NCI-H1105 treated with DMSO at 0.1 percent for 48 hours (cell line): ENCODE measurements at regions not wholly inside any gene's neighbourhood (a gene's known extent, or its start where the extent isn't known, plus 50 kb on each side); places are given as distances from the start of the nearest gene placed in this dataset.
A peak's percentile ranks its signal among the peaks of the same experiment; 100 is the strongest.

ENCODE experiments used
- DNase-seq: peaks from one replicate; lab custom pipeline; 2025; lab: John Stamatoyannopoulos, UW

DNA sequence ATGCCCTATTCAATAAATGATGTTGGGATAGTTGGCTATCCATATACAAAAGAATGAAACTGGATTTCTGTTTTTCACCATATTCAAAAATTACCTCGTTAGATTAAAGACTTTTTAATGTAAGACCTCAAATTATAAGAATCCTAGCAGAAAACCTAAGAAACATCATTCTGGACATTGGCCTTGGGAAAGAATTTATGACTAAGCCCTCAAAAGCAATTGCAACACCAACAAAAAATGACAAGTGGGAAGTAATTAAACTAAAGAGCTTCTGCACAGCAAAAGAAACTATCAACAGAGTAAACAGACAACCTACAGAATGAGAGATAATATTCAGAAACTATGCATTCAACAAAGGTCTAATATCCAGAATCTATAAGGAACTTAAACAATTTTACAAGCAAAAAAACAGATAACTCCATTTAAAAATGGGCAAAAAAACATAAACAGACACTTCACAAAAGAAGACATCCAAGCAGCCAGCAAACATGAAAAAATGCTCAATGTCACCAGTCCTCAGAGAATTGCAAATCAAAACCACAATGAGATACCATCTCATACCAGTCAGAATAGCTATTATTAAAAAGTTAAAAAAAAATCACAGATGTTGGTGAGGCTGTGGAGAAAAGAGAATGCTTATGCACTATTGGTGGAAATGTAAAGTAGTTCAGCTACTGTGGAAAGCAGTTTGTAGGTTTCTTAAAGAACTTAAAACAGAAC, 309.8 kb downstream of the AHR start:
- no peak for DNase-seq

DNA sequence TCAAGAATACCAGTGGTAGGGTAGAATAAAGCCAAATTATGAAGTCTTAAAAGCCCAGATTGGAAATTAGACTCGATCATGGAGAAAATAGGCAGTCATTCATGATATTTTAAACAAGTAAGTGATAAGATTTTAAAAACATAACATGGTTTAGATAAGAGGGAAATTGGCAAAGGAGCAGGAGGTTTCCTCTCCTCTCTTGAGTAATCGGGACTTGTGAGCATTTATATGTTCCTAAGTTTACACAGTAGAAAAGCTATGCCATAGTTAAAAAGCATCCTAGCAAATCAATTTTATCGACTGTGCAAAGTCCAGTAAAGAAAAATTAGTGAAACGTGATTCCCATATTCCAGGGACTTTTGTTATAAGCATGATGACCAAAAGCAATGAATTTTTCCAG, 313.2 kb downstream of the AHR start:
- no peak for DNase-seq

DNA sequence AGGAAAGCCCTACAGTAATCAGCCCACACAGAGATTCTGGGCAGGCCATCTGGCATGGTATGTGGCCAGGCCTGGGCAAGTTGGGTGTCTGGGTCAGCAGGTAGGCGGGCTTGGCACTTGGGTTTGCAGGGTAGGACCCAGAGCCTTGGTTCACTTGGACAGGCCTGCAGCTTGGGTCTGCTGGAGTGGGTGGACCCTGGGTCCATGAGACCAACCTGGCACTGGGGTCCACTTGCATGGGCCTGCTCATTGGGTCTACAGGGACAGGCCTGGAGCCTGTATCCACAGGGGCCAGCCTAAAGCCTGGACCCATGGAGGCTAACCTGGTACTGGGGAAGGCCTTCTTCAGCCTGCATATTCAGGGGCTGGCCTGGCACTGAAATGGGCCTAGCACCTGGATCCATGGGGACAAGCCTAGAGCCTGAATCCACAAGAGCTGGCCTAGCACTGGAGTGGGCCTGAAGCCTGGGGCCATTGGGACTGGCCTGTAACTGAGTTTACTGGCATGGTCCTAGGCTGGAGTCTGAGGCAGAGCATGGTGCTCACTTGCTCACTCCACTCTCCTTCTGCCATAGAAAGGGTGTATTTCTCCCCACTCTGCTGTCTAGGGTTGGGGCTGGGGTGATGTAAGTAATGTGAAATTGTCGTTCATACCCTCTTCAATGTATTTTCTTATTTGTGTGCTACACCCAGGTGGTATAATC, 315.0 kb downstream of the AHR start:
- no peak for DNase-seq

DNA sequence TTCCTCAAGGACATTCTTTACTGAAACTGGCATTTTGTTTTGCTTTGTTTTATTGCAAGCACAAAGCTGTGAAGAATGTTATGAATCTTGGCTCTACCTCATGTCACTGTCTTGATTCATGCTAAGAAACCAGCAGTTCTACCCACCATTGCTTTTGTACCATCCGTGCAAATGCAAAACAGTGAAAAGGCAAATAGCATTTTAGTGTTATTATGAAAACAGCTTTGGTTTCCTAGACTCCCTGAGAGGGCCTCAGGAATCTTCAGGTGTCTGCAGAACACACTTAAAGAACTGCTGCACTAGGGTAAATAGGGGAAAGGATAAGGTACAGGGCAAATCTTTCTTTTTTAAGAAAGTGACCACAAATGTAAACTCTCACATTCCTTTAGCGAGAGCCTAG, 318.9 kb downstream of the AHR start:
- DNase-seq = no peak

DNA sequence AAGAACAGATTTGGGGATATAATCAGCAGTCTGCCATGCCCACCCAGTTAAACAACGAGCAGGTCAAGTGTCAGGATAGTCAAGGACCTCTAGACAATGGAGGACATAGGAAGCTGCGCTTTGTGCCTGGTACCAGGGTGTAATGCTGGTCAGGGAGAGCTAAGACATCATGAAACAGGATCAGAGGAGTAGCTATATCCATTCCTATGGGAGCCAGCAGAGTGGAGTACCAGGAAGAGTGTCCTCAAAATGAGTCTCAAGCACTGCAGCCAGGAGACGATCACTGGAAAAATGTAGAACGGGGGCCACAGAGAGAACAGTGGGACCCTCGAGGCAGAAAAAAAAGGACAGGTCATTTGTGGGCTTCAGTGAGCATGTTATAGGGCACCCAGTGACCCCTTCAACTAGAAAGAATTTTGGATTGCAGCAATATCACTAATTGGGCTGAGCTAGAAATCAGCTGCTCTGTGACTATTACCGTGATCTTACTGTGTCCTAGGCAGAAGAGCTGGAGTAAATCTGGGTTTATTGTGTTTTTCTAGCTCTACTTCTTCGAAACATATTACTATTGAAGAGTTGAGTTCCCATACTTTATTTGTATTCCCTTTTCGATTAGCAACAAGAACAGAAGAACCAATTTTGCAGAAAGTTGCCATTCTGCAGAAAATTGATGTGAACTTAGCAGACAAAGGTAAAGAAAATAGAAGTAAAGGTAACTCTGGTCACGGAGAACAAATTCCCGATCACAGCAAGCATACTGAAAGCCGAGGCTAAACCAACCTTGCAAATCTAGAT, 319.6 kb downstream of the AHR start:
- DNase-seq = no peak

DNA sequence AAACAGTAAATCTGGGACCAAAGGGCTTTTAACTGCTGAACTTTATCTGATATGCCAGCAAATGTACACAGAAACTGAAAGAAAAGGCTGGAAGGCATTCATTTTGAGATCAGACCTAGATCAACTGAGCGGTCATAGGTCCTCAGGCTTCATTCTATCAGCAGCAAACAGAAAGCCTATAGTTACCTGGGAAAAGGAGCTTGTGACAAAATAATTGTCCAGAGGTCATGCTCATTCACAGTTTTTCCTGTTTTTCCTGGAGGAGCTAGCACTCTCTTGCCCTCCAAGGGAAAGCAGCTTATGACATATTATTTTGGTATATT, 320.2 kb downstream of the AHR start:
- no peak for DNase-seq

DNA sequence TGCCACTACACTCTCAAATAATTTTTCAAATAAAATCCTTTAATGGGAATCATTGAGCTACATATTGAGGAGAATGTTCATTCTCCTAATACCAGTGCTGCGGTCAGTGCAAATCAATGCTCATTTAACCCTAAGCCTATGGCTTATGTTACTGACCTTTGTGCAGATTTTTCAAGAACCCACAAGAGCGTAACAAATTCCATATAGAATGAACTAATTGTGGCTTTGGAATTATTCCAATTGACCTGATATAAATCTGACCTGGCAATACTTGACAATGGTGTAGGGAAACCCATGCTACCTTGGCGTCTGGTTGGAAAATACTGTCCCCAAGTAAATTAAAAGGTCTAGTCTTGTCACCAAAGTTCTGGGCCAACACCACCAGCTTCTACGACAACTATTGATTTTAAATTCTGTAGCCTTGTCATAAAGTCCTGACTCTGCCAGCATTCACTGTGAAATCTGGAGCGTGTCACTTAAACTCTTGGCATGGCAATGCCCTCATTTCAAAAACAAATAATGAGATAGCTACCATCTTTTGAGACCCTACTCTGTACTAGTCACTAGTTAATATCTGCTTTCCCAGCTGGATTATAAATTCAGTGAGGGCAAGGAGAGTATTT, 320.9 kb downstream of the AHR start:
- peak; percentile 21 for DNase-seq

DNA sequence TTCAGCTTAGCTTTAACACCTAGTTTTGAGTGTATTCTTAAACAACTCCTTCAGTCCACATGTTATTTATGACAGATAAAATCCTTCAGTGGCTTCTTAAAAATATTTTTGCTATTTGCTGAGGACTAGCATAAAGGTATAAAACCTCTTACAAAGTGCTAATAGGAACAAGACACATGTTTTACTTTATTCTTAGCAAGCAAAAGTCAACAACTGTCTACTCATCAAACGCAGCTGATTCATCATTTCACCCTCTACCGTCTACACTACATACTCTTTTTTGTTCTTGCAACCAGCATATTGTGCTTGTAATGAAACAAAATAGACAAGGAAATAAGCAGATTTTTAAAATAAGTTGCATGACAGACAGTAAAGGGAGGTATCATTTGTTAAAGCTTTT, 319.7 kb downstream of the SNX13 start:
- DNase-seq = no peak

DNA sequence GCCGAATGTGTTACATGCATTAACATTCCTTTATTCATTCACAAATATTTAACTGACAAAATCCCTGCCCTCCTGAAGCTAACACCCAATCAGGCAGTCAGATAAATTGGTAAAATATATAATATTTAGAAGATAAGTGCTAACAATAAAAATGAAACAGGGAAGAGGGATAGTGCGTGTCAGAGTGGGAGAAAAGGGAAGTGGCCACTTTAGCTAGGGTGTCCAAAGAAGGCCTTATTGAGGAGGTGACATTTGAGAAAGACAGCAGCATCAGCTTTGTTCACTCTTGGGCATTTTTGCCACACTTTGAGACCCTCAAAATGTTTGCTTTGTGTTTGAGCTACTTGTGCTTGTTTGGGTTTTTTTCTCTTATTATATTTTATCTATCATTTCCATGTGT, 317.8 kb downstream of the SNX13 start:
- no peak for DNase-seq

DNA sequence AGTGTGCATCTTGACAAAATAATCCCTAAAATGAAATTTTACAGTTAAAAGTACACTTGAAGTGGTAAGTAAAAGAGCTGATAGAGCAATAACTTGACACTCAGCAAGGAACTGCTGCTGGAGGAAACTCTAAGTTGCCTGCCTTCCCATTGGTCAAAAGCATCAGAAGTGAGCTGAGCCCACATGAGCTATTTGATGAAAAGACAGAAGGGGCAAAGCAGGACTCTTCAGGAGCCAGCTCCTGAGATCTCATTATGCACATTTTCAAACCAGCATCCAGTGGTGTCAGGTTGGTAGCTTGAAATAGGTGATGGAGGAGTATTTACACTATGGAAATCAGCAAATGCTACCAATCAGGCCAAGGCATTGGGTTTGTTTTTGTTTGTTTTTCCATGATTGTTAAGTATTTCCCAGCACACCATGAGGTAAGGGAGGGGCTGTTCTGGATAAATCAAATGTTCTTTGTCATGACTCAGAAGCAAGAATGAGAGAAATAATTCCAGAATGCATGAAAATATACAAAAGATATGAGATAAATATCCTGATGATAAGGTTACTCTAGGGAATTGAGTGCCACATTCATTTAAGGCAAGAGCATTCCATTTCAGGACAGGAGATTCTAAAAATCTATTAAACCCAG, 316.6 kb downstream of the SNX13 start:
- no peak for DNase-seq

DNA sequence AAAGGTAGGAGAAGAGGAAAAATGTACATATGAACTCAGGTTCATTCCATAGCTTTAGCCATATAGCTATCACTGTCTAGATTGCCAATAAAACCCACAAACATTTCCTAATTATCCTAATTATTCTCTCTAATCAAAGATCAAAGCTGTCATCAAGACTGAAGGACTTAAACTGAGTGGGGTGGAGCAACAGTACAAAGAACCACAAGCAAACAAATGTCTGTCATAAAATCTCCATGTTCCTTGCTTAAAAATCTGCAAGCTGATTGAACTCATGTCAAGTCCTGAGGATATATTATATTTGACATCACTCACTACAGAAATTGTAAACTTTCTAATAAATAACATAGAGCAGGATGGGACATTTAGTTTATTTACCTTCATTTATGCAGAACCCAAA, 315.9 kb downstream of the SNX13 start:
- peak; percentile 48 for DNase-seq

DNA sequence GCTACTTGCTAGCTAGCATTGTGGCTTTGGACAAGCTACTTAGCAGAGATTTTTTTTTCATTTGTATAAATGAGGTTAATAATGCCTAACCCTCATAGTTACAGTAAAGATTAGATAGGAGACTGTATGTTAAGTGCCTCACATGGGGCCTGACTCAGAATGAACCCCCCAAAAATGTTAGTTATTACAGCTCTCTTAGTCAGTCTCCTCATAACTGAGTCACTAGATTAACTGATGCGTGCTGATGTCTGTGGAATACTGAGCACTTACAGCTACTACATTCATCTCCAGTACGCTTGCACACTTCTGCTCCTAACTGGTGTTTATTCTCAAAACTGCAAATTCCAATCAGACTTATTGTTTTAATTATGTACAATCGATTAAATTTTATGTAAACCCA, 315.3 kb downstream of the SNX13 start:
- DNase-seq = no peak

DNA sequence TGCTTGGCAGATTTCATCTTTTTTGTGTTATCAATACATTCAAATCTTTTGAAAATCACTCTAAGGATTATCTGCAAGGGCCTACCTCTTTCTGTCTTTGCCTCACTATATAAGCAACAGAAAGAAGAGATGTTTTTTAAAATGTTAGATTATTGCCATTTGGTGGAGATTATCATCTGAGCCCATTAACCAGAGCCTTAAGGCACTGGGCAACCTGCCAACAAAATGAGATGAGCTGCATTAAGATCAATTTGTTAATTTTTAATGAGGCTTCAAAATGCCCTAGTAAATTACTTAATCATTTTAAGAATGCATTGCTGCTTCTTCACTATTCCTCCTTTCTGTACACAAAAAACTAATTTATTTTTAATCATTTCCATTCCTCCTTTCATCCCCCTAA, 314.1 kb downstream of the SNX13 start:
- peak; percentile 52 for DNase-seq

DNA sequence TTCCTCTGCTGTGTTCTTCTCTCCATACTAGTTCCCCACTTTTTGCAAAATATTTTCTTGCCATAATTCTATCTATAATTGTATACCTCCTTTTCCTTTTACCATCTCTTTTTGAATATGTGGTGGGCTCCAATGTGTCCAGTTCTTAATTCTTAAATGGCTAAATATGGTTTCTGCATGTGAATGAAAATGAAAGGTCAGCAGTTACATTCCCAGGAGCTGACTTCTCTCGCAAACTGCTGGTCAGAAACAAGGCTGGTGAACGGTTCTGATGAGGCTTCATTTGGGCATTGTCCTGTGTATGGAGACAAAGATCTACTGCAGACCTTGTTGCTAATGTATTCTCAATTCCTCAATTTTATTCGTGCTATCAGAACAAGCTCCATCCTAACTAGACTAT, 309.2 kb downstream of the SNX13 start:
- DNase-seq = no peak

DNA sequence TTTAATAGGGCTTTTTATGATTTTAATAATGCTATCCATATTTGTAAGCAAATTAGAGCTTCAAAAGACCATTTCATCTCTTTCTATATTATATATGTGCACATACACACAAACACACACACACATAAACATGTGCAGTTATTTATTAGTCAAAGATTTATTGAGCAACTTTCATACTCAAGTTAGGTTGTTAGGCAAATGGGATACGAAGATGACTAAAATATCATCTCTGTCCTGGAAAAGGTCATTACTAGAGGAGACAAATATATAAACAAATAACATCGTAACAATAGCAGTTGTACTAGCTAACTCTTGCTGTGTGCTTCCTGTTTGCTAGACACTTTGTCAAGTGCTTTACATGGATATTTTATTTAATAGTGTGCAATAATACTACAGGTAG, 307.9 kb downstream of the SNX13 start:
- no peak for DNase-seq

DNA sequence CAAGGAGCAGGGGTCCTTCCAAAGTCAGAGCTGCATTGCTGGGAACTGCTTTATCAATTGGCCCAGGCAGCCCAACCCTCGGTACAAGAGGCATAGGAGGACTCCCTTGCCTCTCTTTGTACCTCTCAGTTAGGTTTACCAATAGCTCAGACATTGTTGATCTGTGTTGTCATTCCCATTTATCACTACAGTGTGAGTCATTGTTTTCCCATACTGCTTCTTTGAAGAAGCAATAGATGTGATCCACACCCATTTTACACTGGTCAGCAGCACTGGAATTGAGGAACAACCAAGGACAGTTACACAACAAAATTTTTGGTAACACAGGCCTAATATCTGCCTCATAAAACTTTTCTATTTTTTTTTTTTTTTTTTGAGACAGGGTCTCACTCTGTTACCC, 307.2 kb downstream of the SNX13 start:
- DNase-seq = no peak

DNA sequence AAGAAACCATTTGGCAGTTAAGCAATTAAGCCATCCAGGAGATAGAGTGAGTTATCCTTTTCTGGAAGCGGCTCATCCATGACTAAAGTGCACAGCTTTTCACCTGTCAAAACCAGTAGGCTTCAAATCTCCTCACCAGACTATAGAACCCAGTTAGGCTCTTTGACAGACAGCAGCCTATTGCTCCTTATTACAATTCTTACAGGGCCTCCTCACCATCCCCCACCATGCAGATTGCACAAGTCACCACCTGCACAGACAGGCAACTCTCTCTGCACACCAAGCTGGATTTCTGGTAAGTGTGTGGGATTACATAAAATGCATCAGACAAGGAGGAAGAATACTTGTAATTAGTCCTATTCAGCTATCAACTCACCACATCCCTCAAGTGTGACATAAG, 301.6 kb downstream of the SNX13 start:
- DNase-seq = peak; percentile 32

DNA sequence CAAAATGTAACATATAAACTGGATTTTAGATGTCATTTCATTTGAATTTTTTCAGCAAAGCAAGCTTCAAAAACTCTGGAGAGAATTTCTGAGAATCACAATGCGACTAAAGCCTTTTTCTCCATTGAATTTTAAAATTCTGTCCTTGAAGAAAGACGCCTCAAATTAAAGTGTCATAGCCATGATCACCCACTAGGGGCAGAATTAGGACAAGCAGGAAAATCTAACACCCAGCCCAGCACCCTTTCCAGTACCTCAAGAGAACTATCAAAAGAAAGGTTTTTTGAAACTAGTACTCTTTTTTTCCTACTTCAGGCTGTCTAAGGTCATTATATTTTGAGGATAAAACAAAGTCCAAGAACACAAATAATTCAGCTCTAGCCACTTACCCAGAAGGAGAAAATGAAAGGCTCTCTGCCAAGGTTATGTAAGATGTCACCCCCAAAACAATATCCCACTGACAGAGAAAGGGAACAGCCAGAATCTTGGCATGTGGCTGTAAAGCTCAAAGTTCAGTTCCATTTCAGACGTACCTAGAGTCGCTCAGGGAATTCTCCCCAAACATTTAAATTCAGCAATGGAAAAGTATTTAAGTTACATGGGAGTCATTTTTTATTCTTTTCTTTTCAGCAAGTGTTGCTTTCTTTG, 299.4 kb downstream of the SNX13 start:
- peak; percentile 13 for DNase-seq

DNA sequence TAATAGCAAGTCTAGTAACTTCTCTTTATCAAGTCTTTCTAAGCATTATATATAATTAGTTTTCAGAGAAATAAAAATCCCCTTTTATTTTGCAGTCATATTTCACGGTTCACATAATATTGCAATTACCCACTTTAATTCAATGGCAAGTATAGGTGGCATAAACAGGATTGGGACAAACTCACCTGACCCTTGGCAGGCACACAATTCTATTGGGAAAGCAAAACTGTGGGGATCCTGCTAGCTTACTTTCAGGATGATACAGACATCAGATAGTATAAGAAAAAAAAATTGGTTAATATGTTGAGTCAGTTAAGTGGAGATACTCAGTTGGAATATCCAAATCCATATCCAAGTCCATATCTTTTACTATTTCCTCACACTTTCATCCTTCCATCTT, 294.8 kb downstream of the SNX13 start:
- no peak for DNase-seq

DNA sequence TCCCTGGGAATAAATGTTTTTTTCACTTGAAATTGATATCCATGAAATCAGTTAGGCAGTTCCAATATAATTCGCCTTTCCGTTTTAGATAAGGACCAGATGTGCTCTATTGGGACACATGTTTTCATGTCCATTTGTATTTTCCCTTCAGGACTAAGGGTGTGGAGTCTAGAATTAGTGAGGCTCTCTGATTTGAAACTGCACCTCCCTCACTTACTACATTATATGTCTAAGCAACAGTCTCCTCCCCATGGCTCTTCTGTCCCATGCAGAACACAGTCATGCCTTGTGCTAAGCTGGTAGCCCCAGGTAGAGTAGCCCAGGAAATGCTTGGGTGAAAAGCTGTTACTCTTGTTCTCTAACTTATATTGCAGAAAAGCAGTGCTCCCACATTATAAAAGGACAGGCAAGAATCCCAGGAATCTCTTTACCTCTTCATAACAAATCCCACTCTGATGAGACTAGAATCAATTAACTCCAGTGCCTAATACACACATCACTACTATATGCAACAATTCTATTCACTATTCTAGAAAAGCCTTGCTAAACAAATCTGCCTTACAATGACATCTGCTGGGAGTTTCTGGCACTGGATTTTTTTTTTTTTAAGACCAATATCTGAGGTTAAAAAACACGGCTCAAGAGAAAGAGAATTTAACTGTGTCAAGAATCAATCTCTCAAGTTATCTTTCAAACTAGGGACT, 293.9 kb downstream of the SNX13 start:
- peak; percentile 22 for DNase-seq

DNA sequence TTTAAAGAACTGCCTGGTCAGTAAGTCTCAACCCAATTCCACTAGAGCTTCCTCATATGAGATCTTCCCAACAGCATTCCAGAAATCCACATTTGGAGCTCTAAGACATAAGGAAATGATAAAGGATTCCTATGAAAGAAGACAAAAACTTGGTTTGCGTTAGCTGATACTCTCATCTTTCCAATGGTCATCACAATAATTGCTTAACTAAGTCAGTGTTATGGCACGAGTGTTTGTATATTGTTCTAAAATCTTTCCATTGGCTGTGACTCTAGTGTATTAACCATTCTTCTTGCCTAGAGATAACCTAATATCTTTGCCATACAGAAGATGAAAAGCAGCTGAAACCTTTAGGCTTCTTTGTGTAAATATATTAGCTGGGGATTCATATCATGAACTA, 289.0 kb downstream of the SNX13 start:
- no peak for DNase-seq
